HG02759 (cell line): ENCODE measurements at regions not wholly inside any gene's neighbourhood (a gene's known extent, or its start where the extent isn't known, plus 50 kb on each side); places are given as distances from the start of the nearest gene placed in this dataset.
"Not testable (repeated sequence)": the region's sequence is repeated elsewhere in the genome, so short reads cannot be mapped to it uniquely, and the experiment has no call there.

Experiments used
- ATAC-seq: cut with Tn5 transposase; IDR thresholded peaks from one replicate; pipeline ENCODE4 v1.9.1; 2021; ENCODE audit warnings: mild to moderate bottlenecking, moderate library complexity; ENCODE audit not compliant: unreplicated experiment

DNA sequence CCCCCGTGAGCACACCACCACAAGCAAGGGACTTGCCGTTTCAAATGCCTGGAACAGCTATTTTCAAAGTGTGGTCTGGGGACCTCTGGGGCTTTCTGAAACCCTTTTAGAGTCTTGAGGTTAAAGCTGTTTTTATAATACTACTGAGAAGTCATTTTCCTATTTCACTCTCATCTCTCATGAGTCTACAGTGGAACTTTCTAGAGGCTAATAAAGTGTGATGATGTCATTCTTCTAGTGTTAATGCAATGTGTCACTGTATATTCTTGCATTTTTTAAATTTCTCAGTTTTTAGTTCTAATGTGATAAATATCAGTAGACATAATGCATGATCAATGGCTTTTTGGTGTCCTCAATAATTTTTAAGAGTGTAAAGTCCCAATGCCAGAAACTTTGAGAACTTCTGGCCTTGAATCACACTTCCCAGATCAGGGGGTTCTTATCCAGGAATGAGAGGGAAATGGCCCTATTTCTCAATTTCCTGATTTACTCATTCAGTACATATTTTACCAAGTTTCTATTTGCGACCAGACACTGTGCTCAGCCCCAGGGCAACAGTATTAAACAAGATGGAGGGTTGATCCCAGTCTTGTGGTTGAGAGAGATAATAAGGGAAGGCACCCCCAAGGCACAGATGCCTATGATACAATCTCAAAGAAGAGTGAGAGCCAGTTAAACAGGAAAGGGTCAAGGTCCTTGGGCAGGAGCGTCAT lies 444.0 kb downstream of the HS3ST3B1 start:
- ATAC-seq, result peak; percentile 25

GRCh38 chr17:14741491-14741890 lies 440.6 kb downstream of the HS3ST3B1 start:
- ATAC-seq, result no peak

DNA sequence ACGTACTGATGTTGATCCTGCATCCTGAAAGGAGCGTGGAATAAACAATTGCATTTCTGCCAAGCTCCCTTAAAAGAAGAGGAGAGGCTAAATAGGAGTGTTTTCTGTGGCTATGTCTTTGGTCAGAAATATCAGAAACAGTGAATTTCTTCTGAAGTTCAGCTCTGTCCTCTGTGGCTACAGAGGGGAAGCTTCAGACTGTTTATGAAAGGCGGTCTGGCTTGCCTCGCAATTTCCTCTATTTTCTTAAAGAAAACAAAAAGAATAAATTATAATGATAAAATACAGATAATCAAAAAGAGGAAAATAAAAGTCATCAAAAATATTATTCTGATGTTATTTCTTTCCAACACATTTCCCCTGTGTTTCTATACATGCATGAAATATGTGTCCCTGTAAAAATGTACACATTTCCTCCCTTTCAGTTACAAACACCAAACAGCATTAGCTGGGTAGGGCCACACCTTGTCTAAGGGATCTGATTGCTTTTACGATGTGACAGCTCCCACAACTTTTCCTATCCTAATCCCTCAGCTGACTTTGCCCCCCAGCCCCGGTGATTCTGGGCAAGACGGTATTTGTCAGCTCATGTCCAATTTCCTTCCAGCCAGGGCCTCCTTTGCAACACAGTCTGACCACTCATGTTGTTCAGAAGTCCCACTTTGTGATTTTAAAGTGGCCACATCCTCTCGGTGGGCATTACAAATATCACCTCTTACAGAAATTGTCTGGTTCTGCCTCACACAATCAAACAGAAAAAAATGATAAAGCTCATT lies 439.0 kb downstream of the HS3ST3B1 start:
- no peak for ATAC-seq

- ATAC-seq, result no peak
Measured at GRCh38 chr17:14738652-14738988, 437.7 kb downstream of the HS3ST3B1 start.

- peak; percentile 81 for ATAC-seq
Measured at GRCh38 chr17:14737984-14738651, 437.2 kb downstream of the HS3ST3B1 start.

GRCh38 chr17:14736631-14737030 lies 435.8 kb downstream of the HS3ST3B1 start:
- no peak for ATAC-seq

- no peak for ATAC-seq
Measured at GRCh38 chr17:14733376-14733775, 432.5 kb downstream of the HS3ST3B1 start.

- ATAC-seq, result no peak
Measured at GRCh38 chr17:14732211-14732610, 431.3 kb downstream of the HS3ST3B1 start.

GRCh38 chr17:14731591-14731990 lies 430.7 kb downstream of the HS3ST3B1 start:
- ATAC-seq, result no peak

DNA sequence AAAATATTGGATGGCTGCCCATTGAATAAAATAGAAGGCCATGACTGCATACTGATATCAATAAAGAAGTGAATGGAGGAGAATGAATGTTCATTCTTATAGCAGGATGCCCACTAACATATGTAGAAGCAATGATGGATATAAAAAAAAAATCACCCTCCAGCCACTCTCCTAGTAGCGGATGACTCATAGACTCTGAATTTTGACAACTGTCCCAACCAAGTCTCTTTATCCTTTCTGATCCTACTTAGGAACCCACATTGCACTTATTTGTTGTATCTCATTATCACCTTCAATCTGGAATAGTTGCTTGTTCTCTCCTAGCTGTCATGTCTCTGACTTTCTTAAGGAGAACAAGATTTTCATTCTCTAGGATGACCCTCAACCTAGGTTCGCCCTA lies 429.9 kb downstream of the HS3ST3B1 start:
- ATAC-seq, result no peak

DNA sequence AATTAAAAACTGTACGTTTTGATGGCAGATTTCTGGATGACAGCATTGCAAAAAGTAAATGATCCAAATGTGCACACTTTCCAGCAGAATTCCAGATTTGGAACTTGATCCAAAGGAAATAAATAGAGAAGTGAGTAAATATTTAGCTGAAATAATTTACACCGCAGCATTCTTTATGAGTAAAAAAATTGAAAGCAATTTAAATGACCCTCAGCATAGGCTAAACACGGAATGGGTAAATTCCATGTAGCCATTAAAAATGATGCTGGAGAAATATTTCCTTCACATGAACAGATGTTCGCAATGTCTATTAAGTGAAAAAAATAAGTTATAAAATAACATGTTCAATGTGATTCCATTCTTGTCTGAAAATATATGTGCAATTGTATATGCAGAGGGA lies 424.8 kb downstream of the HS3ST3B1 start:
- no peak for ATAC-seq

DNA sequence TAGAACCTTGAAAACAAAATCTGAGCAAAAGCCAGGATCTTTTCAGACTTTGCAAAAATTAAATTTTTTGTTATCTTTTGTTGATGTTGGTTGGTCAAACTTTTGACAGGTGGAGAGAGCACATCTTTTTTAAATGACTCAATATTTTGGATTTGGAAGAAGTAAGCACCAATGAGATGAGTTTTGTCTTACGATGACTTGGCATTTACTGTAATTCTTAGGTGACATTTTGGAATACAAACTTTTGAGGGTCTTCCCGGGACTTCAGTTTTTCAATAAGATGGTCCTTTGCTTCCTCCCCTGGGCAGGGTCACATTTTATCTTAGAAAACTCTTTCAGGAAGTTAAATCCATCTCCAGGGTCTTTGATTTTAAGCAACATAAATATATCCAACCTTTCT lies 423.9 kb downstream of the HS3ST3B1 start:
- no peak for ATAC-seq

- not testable (repeated sequence) for ATAC-seq
Measured at GRCh38 chr17:14723349-14723748, 422.5 kb downstream of the HS3ST3B1 start.

GRCh38 chr17:14719942-14720341 lies 419.1 kb downstream of the HS3ST3B1 start:
- no peak for ATAC-seq

DNA sequence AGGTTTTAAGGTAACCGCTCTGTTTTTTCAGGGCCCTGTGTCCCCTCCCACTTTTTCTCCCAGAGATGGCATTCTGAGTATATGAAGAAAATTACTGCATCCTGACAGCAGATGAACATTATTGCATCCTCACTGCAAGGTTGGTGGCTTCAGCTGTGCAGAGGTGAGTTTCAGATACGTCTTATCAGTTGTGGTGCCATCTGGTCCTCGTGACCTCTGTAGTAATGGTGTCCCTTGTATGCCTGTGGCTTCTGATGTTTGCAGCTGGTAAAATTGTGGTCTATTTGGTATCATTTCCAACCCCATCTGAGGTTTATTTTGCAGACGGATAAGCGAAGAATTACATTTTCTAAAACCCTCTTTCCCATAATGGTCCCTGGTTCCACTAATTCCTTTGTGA lies 417.0 kb downstream of the HS3ST3B1 start:
- ATAC-seq, result no peak

- no peak for ATAC-seq
Measured at GRCh38 chr17:14715561-14715960, 414.7 kb downstream of the HS3ST3B1 start.

DNA sequence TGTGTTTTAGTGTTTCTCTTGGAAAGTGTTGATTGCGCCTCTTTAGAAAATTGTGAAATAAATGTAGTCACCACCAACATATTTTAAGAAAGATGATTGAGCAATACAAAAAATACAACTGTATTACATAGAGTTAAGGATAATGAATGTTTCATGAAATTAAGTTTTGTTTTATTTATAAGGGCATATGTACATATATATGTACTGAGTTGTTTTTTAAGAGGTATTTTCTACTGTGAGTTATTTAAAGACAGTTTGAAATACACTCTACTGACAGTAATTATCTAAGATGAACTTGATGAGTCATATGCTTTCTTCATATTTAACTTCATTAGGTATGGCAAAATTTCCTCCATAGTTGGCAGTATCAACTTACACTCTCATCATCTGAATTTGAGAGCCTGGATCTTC lies 411.7 kb downstream of the HS3ST3B1 start:
- ATAC-seq, result no peak

DNA sequence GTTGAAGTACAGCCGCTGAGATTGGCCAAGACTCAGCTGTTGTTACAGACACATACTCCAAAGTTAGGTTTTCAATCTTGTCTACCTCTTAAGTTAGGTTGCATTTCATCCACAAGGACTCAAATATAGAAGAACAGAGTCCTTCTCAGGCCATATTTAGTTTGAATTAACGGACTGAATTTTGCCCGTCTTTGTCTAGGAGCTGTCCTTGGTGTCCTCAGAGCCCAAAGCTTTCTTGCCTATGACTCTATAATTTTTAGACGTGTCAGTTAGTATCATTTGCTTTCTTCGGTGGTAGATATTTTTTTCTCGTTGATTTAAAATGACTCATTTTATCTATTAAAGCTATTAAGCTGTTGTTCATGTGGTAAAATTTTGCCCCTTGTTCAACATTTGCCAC lies 403.2 kb downstream of the HS3ST3B1 start:
- ATAC-seq, result no peak

GRCh38 chr17:14701886-14702285 lies 401.0 kb downstream of the HS3ST3B1 start:
- ATAC-seq, result no peak

DNA sequence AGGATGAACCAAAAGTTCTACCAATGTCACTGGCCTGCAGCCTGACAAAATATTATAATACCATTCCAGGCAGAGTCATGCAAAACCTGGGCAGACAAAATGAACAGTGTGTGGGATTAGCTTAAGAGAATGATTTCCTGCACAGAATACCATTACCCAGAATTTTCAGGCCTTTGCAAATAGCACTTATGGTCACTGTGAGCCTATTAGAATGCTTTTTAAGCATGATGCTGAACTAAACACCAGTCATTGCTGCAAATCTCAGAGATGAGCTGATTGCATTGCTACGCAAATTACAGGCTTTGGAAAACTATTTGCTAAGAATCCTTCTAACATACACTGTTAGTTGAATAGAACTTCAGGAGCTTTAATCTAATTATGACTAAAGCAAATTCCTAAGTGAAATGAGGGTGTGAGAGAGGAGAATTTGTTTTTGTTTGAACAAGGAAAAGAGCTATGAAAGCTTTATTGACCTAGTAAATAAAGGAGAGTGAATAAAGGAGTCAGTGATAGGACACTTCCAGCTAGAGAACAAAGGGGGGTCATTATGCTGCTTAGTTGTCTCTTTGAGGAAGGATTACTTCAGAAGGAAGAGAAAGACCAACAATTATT lies 398.8 kb downstream of the HS3ST3B1 start:
- no peak for ATAC-seq

- ATAC-seq, result no peak
Measured at GRCh38 chr17:14693382-14693781, 392.5 kb downstream of the HS3ST3B1 start.

GRCh38 chr17:14690704-14691103 lies 389.8 kb downstream of the HS3ST3B1 start:
- ATAC-seq, result no peak
